Prostate gland (tissue), 2 donors: ENCODE measurements at regions not wholly inside any gene's neighbourhood (a gene's known extent, or its start where the extent isn't known, plus 50 kb on each side); places are given as distances from the start of the nearest gene placed in this dataset.

Experiments used
- DNase-seq: peaks from one replicate; pipeline ENCODE4 v3.0.0-alpha.2; 2019; ENCODE audit warnings: low spot score
- H3K27ac ChIP-seq, 2 donors: fragments of 200-600 bp; sonication (generic); 2 replicates each; pipeline ENCODE4 v1.5.1; 2017 to 2019
- H3K27me3 ChIP-seq: fragments of 200-600 bp; sonication (generic); replicated peaks from 2 replicates; pipeline ENCODE4 v1.5.1; 2019; ENCODE audit not compliant: insufficient read depth
- H3K36me3 ChIP-seq, 2 donors: fragments of 200-600 bp; sonication (generic); 1 replicate in 1 of 2; 2 replicates in 1 of 2; pipeline versions ENCODE4 v1.5.1 to v1.8.1; 2017 to 2019
- H3K4me1 ChIP-seq: fragments of 200-600 bp; sonication (generic); replicated peaks from 2 replicates; pipeline ENCODE4 v1.5.1; 2019
- H3K4me3 ChIP-seq, 2 donors: fragments of 200-600 bp; sonication (generic); 2 replicates each; pipeline ENCODE4 v1.5.1; 2017 to 2019
- H3K9me3 ChIP-seq: fragments of 200-600 bp; sonication (generic); 2 replicates; pipeline ENCODE4 v1.5.1; 2017
- POLR2A ChIP-seq: fragments of 450-650 bp; IDR thresholded peaks from one replicate; pipeline ENCODE4 v1.6.1; 2016; ENCODE audit warnings: antibody characterized with exemption, mild to moderate bottlenecking
- POLR2AphosphoS5 ChIP-seq: sonication (generic); formaldehyde crosslinking; IDR thresholded peaks from one replicate; pipeline ENCODE4 v1.6.1; 2017; ENCODE audit warnings: antibody characterized with exemption
- WGBS: methylation state at CpG from one replicate; pipeline ENCODE4 v1.1.5; 2018; 5-methylcytosine and 5-hydroxymethylcytosine counted together
- intact Hi-C: fragments of 100-400 bp; cut with DNase I; formaldehyde crosslinking; loops from one replicate; pipeline ENCODE4 v1.14.2; 2022
- TF ChIP-seq, protein P1 (sequence below), 4 experiments: fragments of 200-600 bp in 2 of 4; fragments of 450-650 bp in 2 of 4; sonication (generic) in 2 of 4; IDR thresholded peaks; 1 replicate in 3 of 4; 2 replicates in 1 of 4; pipeline ENCODE4 v1.5.1; 2016 to 2019; ENCODE audit warnings: antibody characterized with exemption in 4 of 4, mild to moderate bottlenecking in 2 of 4, moderate library complexity in 2 of 4

DNA sequence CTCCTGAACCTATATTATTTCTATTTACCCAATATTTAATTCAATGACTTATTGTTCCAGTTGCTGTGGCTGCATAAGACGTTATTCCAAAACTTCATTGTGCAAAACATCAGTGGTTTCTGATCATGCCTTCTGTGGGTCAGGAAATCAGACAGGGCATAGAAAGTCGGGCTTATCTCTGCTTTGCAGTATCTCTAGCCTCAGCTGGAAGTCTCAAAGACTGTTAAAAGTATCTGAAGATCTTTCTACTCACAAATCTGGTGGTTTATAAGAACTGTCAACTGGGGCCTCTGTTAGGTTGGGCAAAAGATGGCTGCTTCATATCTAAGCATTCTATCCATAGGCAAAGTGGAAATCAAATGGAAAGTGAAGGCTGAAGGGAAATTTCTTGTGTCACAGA is 687.7 kb upstream of the ARRDC3 start:
- intact Hi-C loops, result no loop called here
- WGBS, result 57% methylated on average over 2 of the region's 2 CpGs
- no peak for TF ChIP-seq POLR2AphosphoS5
- TF ChIP-seq, protein P1, sequence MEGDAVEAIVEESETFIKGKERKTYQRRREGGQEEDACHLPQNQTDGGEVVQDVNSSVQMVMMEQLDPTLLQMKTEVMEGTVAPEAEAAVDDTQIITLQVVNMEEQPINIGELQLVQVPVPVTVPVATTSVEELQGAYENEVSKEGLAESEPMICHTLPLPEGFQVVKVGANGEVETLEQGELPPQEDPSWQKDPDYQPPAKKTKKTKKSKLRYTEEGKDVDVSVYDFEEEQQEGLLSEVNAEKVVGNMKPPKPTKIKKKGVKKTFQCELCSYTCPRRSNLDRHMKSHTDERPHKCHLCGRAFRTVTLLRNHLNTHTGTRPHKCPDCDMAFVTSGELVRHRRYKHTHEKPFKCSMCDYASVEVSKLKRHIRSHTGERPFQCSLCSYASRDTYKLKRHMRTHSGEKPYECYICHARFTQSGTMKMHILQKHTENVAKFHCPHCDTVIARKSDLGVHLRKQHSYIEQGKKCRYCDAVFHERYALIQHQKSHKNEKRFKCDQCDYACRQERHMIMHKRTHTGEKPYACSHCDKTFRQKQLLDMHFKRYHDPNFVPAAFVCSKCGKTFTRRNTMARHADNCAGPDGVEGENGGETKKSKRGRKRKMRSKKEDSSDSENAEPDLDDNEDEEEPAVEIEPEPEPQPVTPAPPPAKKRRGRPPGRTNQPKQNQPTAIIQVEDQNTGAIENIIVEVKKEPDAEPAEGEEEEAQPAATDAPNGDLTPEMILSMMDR (IDR thresholded peaks at IDR 0.05), result no peak
- TF ChIP-seq POLR2A, result no peak
- Histone ChIP-seq H3K4me1 (no peaks in the 10 kb centered on the region), H3K27me3 (no peaks in the 10 kb centered on the region), H3K27ac (no peak overlapping the region), H3K9me3 (no peaks in the 10 kb centered on the region), H3K4me3 (no peak overlapping the region), H3K36me3 (no peaks in the 10 kb centered on the region)
- no peak for DNase-seq

DNA sequence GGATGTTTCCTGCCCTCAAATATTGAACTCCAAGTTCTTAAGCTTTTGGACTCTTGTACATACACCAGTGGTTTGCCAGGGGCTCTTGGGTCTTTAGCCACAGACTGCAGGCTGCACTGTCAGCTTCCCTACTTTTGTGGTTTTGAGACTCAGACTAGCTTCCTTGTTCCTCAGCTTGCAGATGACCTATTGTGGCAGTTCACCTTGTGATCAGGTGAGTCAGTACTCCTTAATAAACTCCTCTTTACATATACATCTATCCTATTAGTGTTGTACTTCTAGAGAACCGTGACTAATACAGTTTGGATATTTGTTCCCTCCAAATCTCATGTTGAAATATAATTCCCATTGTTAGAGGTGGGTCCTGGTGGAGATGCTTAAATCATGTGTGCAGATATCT is 681.9 kb upstream of the ARRDC3 start:
- H3K27ac ChIP-seq, result no peak overlapping the region
- H3K9me3 ChIP-seq, result no peaks in the 10 kb centered on the region
- H3K4me3 ChIP-seq, result no peak overlapping the region
- 77% methylated on average over 1 of the region's 1 CpG for WGBS
- H3K36me3 ChIP-seq, result no peaks in the 10 kb centered on the region
- intact Hi-C loops, result no loop called here
- H3K4me1 ChIP-seq, result no peaks in the 10 kb centered on the region
- H3K27me3 ChIP-seq, result no peaks in the 10 kb centered on the region
- TF ChIP-seq POLR2A (no peak), POLR2AphosphoS5 (no peak)
- TF ChIP-seq, protein P1 (IDR thresholded peaks at IDR 0.05), result no peak
- DNase-seq, result no peak

DNA sequence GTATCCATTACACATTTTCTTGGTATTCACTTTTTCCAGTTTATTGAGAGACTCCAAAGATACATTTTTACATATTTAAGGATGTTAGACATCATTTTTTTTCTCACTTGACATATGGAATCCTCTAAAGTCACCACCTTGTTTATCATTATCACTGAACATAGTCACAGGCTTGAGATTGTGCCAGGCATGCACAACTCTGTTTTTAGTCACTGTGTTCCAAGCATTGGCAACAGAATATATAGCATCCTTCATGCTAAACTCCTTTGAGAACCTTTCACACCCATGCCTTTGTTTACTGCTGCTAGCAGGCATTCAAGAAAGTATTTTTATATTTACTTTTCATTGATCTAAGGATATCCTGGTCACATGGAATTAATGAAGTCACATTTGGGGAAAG is 668.6 kb upstream of the ARRDC3 start:
- Histone ChIP-seq H3K36me3 (no peaks in the 10 kb centered on the region), H3K9me3 (no peaks in the 10 kb centered on the region), H3K27me3 (no peaks in the 10 kb centered on the region), H3K27ac (no peak overlapping the region), H3K4me3 (no peak overlapping the region), H3K4me1 (no peaks in the 10 kb centered on the region)
- no peak for DNase-seq
- intact Hi-C loops, result no loop called here
- no peak for TF ChIP-seq POLR2AphosphoS5
- no peak for TF ChIP-seq POLR2A
- TF ChIP-seq, protein P1 (IDR thresholded peaks at IDR 0.05), result no peak

DNA sequence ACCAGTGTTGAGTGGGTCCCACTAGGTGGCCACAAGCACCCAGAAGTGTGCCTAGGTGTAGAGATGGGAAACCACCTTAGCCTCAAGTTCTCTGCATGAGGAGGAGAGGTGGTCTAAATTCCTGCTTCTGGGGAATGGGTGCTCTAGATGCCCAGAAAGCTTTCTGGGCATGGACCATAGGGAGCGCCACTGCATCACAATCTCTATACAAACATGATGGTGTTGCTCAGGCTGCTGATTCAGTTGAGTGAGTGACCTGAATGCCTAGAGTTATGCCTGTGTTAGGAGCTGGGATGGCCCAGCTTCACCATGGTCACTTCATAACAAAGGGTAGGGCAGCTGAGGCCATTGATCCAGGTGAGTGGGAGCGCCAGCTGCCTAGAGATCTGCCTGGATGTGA is 667.9 kb upstream of the ARRDC3 start:
- no peaks in the 10 kb centered on the region for H3K4me1 ChIP-seq
- intact Hi-C loops, result no loop called here
- no peaks in the 10 kb centered on the region for H3K27me3 ChIP-seq
- H3K27ac ChIP-seq, result no peak overlapping the region
- TF ChIP-seq POLR2AphosphoS5, result no peak
- TF ChIP-seq POLR2A, result no peak
- TF ChIP-seq, protein P1 (IDR thresholded peaks at IDR 0.05), result no peak
- no peak overlapping the region for H3K4me3 ChIP-seq
- DNase-seq, result no peak
- no peaks in the 10 kb centered on the region for H3K9me3 ChIP-seq
- WGBS, result 92% methylated on average over 2 of the region's 2 CpGs
- H3K36me3 ChIP-seq, result no peaks in the 10 kb centered on the region

DNA sequence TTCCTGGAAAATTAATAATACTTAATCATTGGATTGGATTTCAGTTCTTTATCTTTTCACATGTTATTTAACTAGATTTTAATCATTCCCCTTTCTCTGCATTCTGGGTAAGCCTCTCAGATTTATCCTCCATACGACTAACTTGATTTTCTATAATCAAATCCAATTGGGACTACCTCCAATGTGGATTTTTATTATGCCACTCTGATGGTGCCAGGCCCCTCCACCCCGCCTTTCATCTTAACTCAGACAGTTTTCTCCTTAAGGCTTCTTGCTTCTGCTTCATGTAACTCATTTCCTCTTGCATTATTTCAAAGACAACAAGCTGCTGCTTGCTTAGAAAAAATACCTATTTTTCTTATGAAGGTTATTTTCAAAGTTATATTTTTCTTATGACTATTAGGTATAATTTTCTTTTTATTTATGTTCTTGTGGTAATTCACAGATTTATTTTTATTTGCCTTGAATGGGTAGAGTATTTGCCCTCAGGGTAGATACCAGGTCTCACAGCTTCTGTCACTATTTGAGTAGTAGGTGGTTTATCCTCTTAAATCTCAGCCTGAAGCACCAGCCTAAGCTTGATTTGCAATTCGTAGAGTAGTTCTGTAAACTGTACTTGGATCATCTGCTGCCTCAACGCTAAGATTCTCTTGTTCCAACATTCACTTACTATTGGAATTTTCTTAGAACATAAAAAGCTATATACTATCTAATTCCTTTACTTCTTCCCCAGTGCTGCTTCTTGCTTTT is 659.0 kb upstream of the ARRDC3 start:
- TF ChIP-seq POLR2AphosphoS5 (no peak), POLR2A (no peak)
- TF ChIP-seq, protein P1 (IDR thresholded peaks at IDR 0.05), result no peak
- intact Hi-C loops, result no loop called here
- H3K36me3 ChIP-seq, result no peaks in the 10 kb centered on the region
- no peaks in the 10 kb centered on the region for H3K4me1 ChIP-seq
- no peak overlapping the region for H3K27ac ChIP-seq
- no peaks in the 10 kb centered on the region for H3K9me3 ChIP-seq
- WGBS, result 42% methylated on average over 4 of the region's 4 CpGs
- H3K4me3 ChIP-seq, result no peak overlapping the region
- no peak for DNase-seq
- no peaks in the 10 kb centered on the region for H3K27me3 ChIP-seq
